PC-9 (cell line): ENCODE measurements at regions not wholly inside any gene's neighbourhood (a gene's known extent, or its start where the extent isn't known, plus 50 kb on each side); places are given as distances from the start of the nearest gene placed in this dataset.

Source experiments
- EZH2 ChIP-seq: fragments of 200-600 bp; sonication (generic); IDR thresholded peaks from 2 replicates; pipeline ENCODE4 v1.8.0; 2017; ENCODE audit warnings: antibody characterized with exemption, low read depth
- TF ChIP-seq, protein P1 (sequence below): fragments of 200-600 bp; sonication (generic); conservative IDR thresholded peaks from 2 replicates; pipeline ENCODE4 v1.6.1; 2017; ENCODE audit warnings: mixed run types, antibody characterized with exemption, mild to moderate bottlenecking, moderate library complexity

DNA sequence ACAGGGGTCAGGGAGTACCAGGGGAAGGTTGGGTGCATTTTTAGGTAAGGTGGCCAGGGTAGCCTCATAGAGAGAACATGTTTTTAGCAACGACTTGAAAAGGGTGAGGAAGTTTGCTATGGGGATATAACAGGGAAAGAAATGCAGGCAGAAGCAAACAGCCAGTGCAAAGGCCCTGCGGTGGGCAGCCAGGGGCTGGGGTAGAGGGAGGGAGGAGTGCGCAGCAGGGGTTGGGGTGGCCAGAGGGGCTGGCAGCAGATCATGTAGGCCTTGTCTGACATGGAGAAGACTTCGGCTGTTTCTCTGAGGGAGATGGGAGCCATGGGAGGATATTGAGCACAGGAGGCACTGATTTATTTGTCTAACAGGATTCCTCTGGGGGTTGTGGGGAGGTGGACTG lies 242.5 kb downstream of the RBM19 start:
- no peak for TF ChIP-seq EZH2
- TF ChIP-seq, protein P1, sequence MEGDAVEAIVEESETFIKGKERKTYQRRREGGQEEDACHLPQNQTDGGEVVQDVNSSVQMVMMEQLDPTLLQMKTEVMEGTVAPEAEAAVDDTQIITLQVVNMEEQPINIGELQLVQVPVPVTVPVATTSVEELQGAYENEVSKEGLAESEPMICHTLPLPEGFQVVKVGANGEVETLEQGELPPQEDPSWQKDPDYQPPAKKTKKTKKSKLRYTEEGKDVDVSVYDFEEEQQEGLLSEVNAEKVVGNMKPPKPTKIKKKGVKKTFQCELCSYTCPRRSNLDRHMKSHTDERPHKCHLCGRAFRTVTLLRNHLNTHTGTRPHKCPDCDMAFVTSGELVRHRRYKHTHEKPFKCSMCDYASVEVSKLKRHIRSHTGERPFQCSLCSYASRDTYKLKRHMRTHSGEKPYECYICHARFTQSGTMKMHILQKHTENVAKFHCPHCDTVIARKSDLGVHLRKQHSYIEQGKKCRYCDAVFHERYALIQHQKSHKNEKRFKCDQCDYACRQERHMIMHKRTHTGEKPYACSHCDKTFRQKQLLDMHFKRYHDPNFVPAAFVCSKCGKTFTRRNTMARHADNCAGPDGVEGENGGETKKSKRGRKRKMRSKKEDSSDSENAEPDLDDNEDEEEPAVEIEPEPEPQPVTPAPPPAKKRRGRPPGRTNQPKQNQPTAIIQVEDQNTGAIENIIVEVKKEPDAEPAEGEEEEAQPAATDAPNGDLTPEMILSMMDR, result no peak
